NCI-H146 treated with DMSO at 0.1 percent for 48 hours (cell line): ENCODE measurements at regions not wholly inside any gene's neighbourhood (a gene's known extent, or its start where the extent isn't known, plus 50 kb on each side); places are given as distances from the start of the nearest gene placed in this dataset.
"Not testable (repeated sequence)": the region's sequence is repeated elsewhere in the genome, so short reads cannot be mapped to it uniquely, and the experiment has no call there.

Source experiments
- DNase-seq: peaks from one replicate; lab custom pipeline; 2025; ENCODE audit not compliant: unreplicated experiment; lab: John Stamatoyannopoulos, UW

- DNase-seq = no peak
Measured at GRCh38 chr5:53263151-53263550, 153.6 kb upstream of the MOCS2 start.

- DNase-seq = no peak
Measured at GRCh38 chr5:53265043-53265442, 155.5 kb upstream of the MOCS2 start.

- not testable (repeated sequence) for DNase-seq
Measured at GRCh38 chr5:53268241-53268640, 158.7 kb upstream of the MOCS2 start.

GRCh38 chr5:53275666-53276065 is 166.1 kb upstream of the MOCS2 start:
- no peak for DNase-seq

- no peak for DNase-seq
Measured at GRCh38 chr5:53276825-53277224, 167.3 kb upstream of the MOCS2 start.

GRCh38 chr5:53277491-53277890 is 167.9 kb upstream of the MOCS2 start:
- no peak for DNase-seq

- DNase-seq = no peak
Measured at GRCh38 chr5:53287573-53287972, 178.0 kb upstream of the MOCS2 start.

- DNase-seq = no peak
Measured at GRCh38 chr5:53288511-53288910, 179.0 kb upstream of the MOCS2 start.

- no peak for DNase-seq
Measured at GRCh38 chr5:53291047-53291446, 181.5 kb upstream of the MOCS2 start.

- DNase-seq = no peak
Measured at GRCh38 chr5:53291528-53291927, 182.0 kb upstream of the MOCS2 start.

GRCh38 chr5:53298841-53299240 is 181.6 kb upstream of the FST start:
- no peak for DNase-seq

- no peak for DNase-seq
Measured at GRCh38 chr5:53302529-53302928, 177.9 kb upstream of the FST start.

- no peak for DNase-seq
Measured at GRCh38 chr5:53303105-53303504, 177.3 kb upstream of the FST start.

GRCh38 chr5:53305316-53305715 is 175.1 kb upstream of the FST start:
- DNase-seq = not testable (repeated sequence)

- no peak for DNase-seq
Measured at GRCh38 chr5:53309653-53310052, 170.8 kb upstream of the FST start.

- DNase-seq = no peak
Measured at GRCh38 chr5:53311681-53312080, 168.7 kb upstream of the FST start.

GRCh38 chr5:53313145-53313544 is 167.3 kb upstream of the FST start:
- DNase-seq = no peak

GRCh38 chr5:53318303-53318702 is 162.1 kb upstream of the FST start:
- DNase-seq = no peak

- no peak for DNase-seq
Measured at GRCh38 chr5:53319315-53319714, 161.1 kb upstream of the FST start.

- no peak for DNase-seq
Measured at GRCh38 chr5:53321073-53321472, 159.4 kb upstream of the FST start.

GRCh38 chr5:53321721-53322120 is 158.7 kb upstream of the FST start:
- DNase-seq = no peak

GRCh38 chr5:53322257-53322656 is 158.2 kb upstream of the FST start:
- no peak for DNase-seq

GRCh38 chr5:53323511-53323910 is 156.9 kb upstream of the FST start:
- DNase-seq = no peak
